ENCODE measurements at regions not wholly inside any gene's neighbourhood (a gene's known extent, or its start where the extent isn't known, plus 50 kb on each side); places are given as distances from the start of the nearest gene placed in this dataset.

DNA sequence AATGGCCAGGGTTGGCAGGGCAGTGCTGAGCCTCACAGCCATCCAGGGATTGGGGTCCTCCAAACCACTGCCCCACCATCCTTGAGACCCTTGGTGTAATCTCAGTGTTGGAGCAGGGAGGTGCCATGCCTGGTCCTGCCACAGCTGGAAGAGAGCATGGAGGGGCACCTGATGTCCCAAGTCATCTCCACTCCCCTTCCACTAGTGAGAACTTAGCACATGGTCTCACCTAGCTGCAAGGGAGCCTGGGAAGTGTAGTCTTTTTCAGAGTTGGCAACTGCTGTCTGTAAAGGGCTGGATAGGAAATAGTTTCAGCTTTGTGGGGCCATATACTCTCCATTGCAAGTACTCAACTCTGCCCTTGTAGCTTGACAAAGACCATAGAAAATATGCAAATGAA is 238.7 kb downstream of the RPS24 start:
- DNase-seq (ENCODE audit: low read depth in 2 of 2): no peak

DNA sequence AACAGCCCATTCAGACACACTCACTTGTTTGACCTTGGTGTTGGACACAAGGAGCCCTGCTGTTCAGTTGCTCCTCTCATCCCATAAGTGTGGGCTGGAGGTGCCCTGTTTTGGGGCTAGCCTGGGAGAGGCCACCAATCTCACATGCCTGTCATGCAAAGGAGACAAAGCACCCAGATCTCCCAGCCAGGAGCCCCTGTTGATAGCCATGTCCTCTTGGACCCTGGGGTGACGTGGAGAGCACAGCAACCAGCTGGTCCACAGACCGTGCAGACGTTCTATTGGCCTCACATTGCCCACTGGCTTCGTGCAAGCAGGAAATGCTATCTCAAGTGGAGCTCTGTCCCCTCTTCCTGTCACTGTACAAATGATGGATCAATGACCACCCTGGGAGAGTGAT is 240.8 kb downstream of the RPS24 start:
- DNase-seq (ENCODE audit: low read depth in 2 of 2): no peak

DNA sequence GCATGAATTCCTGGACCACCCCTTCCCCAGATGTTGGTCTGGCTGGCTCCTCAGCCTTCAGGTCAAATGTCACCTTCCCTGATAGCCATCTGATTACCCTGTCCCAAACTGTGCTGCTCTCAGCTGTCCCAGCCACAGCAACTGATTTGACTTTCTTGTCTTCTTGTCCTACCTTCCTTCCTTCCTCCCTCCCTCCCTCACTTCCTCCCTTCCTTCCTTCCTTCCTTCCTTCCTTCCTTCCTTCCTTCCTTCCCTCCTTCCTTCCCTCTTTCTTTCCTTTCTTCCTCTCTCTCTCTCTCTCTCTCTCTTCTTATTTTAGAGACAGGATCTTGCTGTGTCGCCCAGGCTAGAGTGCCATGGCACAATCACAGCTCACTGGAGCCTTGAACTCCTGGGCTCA is 242.5 kb downstream of the RPS24 start:
- no peak for DNase-seq (ENCODE audit: low read depth in 2 of 2)

DNA sequence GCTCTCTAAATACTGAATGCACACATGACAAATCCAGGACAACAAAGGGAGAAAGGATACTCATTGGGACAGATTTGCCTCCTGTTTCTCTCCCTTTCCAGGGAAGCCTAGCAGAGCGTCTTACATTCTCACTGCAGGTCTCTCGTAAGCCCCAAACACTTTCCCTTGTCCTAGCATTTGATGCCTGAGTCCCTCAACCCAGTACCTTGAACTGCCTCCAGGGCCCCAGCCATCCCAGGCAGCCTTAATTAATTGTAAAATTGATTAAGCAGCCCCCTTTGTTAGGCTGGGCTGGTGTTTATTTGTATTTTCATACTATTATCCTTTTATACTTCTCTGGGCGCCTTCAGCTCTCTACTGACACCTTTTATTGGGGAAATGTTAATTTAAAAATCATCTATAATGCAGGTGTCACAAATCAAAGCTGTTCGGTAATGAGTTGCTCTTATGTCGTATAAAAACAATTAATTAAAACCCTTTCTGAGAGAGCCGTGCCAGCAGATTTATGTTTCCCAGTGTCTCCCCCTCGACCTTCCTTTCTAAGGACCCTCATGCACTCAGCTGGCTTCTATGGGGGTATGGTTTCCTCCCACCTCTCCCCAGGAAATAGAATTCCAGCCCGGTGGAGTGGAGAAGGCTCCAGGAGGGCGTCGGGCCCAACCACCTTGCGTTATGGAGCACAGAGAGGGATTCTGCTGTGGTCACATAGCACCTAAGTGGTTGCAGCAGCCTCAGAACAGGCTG is 243.8 kb downstream of the RPS24 start:
- DNase-seq (ENCODE audit: low read depth in 2 of 2): no peak

DNA sequence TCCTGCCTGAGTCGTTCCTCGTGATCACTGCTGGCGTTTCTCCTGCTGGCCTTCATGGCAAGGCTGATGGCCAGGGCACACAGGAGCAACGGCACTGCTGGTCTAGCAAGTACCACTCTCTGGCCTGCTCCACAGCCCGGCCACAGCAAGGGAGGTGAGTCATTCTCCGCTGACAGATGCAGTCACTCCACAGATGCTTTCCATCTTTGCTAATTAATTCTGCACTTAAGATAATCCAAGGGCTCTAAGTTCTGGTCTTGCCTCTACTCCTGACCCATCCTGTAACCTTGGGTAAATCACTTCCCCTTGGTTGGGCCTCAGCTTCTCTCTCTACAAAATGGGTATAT is 244.4 kb downstream of the RPS24 start:
- DNase-seq (ENCODE audit: low read depth in 2 of 2): no peak

DNA sequence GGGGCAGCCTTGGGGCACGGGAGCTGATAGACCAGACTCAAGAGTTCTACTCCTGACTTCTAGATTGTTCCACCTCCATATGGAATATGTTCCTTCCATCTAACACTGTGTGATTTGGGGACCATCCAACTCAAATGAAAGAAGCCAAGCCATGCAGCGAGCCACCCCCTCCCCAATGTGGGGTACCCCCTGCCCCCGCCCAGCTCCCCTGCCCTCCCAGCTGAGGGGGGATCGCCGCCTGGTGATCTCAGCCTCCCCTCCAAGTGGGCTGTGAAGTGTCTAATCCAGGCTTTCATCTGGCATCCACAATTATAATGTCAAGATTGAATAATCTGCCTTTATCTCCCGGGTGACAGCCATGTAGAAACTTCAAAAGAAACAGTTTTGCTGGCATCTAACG is 246.1 kb downstream of the RPS24 start:
- no peak for DNase-seq (ENCODE audit: low read depth in 2 of 2)

DNA sequence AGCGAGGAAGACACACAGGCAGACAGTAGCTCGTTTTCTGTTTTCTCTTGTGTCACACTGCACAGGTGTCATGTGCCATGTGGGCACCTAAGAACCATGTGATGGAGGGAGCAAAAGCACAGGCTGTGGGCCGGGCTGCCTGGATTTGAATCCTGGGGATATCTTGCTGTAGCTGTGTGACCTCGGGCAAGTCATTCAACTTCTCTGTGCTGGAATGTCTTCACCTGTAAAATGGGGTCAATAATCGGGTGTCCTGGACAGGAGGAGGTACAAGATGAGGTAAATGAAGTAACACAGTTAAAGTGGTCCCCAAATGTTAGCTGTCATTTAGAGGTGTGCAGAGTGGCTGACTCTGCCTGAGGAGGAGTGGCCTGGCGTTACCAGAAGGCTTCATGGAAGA is 246.9 kb downstream of the RPS24 start:
- no peak for DNase-seq (ENCODE audit: low read depth in 2 of 2)

DNA sequence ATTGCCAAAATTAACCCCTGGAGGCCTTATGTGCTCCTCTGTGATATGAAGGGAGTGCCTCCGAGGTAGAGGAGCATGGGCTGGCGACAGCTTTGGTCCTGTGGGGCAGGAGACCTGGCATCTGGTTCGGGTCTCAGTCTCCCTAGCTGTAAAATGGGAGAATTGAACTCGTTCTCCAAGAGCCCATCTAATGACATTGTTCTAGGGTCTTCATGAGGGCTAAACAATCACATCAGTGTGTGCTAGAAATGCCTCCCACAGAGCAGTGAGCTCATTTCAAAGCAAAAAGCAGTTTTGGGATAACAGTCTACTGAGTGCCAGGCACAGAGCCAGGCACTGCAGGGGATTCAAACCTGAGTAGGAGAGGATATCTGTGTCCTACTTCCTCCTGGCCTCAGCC is 248.0 kb downstream of the RPS24 start:
- no peak for DNase-seq (ENCODE audit: low read depth in 2 of 2)

DNA sequence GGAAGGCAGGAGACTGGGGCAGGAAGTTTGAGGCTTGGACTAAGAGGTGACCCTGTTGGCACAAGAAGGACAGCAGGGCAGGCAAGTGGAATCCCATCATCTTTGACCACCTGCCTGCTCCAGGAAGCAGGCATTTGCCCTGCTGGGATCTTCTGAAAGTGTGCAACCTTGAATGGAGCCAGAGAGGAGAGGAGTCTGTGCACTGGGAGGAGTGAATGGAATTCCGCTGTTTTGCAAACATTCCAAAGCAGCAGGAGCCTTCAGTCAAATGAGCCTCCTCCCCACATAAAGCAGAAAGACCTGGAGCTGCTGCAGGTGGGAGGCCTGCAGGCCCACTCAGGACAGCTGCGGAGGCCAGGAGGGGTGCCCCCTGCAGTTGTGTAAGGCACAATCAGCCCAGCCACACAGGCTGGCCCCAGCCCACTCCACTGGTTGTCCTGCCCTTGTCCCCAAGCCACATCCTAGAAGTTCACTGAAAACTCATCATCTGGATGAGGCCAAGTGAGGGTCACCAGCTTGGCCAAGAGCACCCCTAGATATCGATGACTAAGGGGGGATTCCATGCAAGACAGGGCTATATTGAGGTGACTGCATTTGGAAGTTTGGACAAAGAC is 249.5 kb downstream of the RPS24 start:
- DNase-seq (ENCODE audit: low read depth in 2 of 2): no peak

DNA sequence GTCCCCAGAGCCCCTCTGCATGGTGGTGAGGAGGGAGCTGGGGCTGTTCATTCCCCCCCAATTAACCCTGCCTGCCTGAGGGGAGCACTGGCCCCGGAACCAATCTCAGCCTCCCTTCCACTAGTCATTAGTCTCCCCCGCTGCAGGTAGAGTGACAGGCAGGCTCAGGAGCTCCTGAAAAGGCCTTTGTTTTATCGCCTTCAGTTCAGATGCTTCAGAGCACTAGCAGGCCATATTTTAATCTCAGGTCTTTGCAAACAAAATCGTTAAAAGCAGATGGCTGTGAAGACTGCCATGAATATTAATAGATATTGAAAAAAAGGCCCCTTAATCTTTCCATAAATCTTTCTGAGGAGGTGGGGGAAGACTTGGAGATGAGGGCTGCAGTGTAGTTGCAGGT is 250.7 kb downstream of the RPS24 start:
- DNase-seq (ENCODE audit: low read depth in 2 of 2): no peak

DNA sequence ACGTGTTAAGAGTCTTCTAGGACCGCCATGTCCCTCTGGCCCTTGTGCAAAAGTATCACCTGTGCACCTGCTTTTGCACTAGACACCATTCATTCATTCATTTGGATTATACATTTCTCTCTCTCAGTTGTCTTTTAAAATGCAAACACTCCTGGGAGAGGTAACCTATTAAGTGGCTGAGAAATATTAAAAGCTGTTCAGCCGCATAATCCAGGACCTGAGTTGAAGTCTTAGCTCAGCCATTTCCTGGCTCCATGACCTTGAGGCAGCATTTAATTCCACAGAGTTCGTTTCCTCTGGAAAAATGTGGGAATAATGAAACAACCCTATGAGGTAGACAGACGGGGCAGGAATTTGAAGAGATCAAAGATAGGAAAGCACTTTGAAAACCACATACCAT is 251.6 kb downstream of the RPS24 start:
- no peak for DNase-seq (ENCODE audit: low read depth in 2 of 2)

DNA sequence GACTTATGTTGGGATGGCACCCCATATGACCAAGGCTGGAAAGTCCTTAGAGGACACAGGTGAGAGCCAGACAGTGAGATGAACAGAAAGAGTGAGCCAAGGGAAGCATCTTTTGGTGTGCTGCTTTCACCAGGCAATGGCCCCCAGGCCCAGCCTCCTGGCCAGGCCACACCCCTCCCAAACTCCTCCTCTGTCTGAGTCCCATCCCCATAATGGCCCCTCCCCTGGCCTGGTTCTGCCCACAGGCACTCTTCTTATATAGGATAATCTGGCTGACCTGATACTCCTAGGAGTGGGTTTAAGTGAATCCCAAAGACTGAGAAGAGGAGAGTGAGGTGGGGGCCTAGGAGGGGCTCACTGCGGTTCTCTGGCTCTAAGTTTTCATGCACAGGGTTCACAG is 252.5 kb downstream of the RPS24 start:
- DNase-seq (ENCODE audit: low read depth in 2 of 2): no peak

DNA sequence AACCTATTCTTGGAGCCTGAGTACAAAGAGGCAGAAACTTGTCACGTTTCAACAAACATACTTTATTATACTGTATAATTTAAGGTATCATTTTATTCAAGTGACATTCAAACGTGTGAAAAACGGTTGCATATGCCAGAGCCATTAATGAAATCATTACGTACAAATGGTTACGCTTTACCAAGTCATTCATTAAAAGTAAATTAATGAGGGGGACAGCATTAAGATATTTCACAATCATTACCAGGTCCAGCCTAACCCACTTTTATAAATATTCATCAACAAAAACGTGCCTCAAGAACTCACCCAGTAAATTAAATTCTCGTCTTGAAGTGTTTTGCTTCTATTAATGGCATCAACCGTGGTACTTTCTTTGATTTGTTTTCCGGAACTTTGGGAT is 253.0 kb downstream of the RPS24 start:
- no peak for DNase-seq (ENCODE audit: low read depth in 2 of 2)

DNA sequence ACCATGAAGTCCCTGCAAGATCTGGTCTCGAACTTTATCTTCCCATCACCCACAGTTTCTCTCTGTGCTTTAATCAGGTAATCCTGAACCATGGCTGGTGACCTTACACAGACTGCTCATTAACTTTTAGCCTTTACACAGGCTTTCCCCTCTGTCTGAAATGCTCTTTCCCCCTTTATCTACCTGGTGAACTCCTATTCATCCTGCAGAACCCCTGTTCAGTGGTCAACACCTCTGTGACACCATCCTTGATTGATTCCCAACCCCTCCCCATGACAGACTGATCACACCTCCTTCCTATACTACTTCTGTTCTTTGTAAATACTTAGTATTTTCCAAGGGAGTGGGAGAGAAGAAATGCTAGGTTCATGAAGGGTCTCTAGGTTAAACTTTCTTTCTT is 254.0 kb downstream of the RPS24 start:
- no peak for DNase-seq (ENCODE audit: low read depth in 2 of 2)

DNA sequence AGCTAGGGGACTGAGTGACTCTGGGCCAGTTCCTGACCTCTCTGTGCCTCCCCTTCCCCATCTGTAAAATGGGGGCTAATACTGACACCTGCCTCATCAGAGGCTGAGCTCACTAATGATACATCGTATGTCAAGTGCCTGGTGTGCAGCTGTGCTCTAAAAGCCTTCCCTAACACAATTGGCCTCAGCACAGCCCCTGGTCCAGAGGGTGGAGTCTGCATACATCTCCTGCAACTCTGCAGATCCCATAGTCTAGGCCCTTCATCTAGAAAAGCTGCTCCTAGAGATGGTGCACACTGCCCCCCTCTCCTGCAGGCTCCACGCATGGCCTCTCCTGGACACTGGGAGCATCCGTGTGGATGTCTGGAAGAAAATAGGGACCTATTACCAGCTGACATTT is 255.0 kb downstream of the RPS24 start:
- no peak for DNase-seq (ENCODE audit: low read depth in 2 of 2)

DNA sequence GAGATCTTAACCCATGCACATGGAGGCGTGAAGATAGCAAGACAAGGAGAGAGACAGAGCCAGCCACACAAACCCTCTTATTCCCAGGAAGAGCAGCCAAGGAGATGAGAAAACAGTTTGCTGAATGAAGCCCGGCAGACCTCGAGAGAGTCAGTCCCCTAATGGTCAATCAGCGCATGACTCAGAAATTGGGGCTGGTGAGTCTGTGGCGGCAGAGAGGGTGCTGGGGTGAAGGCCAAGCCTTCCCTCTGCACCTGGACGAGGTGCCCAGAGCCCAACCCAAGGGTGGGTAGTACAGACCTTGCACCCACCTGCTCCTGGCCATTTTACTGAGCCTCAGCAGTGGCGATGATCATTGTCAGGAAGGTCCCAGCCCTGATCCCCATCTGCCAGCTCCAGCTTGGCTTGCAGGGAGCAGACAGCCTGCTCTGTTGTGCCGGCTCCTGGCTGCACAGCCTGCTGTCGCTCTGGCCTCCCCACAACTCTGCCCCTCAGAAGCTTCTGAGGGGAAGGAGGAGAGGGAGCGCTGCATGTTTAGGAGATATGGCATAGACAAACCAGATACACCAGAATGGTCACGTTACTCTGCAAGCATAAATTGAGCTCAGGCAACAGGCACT is 256.6 kb downstream of the RPS24 start:
- DNase-seq (ENCODE audit: low read depth in 2 of 2): no peak

DNA sequence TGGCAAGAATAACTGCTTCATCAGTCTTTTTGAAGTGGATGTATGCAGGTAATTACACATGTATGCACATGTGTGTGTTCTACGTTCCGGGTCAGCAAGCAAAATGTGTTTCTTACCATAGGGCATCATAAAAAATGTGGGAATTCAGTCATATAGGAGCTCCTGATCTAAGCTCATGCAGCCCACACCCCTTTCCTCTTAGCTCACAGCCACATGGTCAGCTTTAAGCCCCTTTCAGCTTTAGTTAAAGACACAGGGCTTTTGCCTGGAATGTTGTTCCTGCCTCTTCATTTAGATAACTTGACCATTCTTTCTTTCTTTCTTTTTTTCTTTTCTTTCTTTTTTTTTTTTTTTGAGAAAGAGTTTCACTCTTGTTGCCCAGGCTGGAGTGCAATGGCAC is 258.1 kb downstream of the RPS24 start:
- no peak for DNase-seq (ENCODE audit: low read depth in 2 of 2)

DNA sequence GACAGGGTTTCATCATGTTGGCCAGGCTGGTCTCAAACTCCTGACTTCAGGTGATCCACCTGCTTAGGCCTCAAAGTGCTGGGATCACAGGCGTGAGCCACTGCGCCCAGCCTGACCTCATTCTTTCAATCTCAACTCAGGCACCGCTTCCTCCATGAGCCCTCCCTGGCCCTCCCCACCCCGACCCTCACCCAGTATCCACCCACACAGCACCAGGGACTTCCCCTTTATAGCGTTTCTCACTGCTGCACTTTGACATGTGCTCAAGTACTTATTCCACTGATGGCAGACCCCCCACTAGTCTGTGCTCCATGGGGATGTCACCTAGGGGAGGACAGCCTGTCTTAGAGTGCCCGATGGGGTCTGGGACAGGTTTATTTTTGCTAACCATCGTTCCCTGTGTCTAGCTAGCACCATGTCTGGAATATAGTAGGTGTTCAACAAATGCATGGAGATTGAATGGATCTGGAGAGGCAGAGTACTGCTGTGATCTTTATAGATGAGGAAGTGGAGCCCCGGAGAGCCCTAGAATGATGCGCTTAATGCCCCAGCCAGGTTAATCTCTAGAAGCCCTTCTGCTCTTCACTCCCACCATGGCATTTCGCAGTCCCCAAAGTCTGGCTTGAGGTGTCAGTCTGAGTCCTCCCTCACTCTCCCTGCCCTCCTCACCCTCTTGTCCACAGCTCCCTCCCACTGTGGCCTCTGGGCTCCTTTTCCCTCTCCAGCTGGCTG is 258.8 kb downstream of the RPS24 start:
- DNase-seq (ENCODE audit: low read depth in 2 of 2): no peak

DNA sequence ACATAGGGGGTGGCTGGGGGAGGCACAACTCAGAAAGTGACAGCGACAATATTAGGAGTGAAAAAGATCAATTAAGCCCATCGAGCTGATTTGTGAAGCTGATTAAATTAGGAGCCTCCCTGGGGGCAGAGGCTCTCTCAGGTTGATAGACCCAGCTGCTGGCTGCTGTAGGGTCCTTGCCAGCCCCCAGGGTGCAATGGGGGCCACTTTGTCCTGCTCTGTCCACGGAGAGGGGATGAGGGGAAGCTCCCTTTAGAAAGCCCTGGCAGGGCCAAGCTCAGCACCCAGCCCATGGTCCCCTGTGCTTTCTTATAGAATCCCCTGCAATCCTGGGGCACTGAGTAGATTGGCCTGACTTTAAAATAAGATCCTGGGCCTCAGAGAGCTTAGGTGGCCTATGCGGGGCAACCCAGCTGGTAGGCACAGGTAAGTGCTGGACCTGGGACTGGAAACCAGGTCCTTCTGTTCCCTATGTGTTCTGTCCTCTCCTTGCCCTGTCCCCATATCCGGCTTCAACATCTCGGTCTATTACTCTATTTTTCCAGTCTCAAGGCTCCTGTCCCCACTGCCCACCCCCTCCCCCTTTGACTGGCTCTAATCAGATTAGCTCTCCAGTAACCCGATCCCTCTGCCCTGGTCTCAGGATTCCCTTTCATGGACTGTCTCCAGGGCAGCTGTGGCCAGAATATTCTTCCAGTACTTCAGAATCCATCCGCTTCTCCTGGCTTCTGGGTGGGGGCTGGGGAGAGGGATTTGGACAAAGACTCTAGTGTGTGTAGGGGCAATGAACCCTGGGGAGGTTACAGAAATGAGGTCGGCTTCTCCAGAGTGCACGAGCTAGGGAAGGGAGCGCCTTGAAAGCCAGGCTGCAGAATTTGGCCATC is 259.6 kb downstream of the RPS24 start:
- no peak for DNase-seq (ENCODE audit: low read depth in 2 of 2)

DNA sequence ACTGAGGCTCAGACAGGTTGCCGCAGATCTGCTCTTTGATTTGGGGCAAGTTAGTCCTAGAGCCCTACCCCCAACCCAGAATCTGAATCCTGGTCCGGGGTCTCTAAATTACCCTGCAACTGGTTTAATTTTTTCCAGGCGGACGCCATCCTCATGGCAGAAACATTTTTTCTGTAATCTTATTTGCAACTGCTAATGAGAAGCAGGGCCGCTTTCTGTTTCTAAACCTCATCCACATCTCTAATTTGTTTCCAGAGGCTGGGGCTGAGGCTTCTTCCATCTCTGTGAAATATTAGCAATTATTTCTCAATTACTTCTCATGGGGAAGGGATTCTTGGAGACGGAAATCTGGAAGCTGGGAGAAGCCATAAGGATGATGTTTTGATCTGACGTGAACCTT is 261.6 kb downstream of the RPS24 start:
- DNase-seq (ENCODE audit: low read depth in 2 of 2): no peak

DNA sequence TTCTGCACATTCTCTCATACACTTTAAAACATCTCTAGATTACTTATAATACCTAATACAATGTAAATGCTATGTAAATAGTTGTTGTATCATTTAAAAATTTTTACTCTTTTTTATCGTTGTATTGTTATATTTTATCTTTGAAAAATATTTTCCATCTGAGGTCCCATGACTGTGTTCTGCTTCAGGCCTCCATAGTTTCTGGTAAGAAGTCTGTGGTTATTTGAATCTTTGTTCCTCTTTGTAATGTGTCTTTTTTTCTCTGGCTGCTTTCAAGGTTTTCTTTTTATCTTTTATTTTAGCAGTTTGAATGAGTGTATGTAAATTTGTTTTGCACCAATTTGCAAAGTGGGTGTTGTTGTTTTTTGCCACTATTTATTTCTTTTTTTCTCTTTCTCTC is 263.1 kb downstream of the RPS24 start:
- no peak for DNase-seq (ENCODE audit: low read depth in 2 of 2)

DNA sequence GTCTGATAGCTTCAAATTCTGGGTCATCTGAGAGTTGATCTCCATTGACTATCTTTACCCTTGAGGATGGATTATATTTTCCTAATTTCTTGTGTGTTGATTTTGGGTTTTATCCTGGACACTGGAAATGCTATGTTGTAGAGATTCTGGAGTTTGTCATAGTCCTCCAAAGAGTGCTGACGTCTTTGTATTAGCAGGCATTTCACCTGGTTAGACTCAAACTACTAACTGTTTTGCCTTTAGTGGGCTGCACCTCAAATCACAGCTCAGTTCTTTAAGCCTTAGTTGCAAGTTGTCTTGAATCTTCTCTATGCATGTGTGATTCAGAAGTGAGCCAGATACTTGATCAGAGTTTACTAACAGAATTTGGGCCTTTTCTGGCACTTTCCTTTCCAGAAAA is 264.3 kb downstream of the RPS24 start:
- DNase-seq (ENCODE audit: low read depth in 2 of 2): no peak

Measured in stimulated activated CD8-positive, alpha-beta memory T cell treated with anti-CD3 and anti-CD28 coated beads, Interleukin-2, amount 100 ng/mL, for 1 hour (primary cell).